Ovary (tissue), 7 donors: ENCODE measurements at regions not wholly inside any gene's neighbourhood (a gene's known extent, or its start where the extent isn't known, plus 50 kb on each side); places are given as distances from the start of the nearest gene placed in this dataset.

Source experiments
- DNase-seq, 5 donors: peaks; one replicate each; pipeline ENCODE4 v3.0.0-alpha.2; 2019 to 2020
- H3K27ac ChIP-seq, 2 donors: fragments of 200-600 bp; one replicate each; pipeline versions ENCODE4 v1.5.1 to v1.8.0; 2019 to 2022
- H3K27me3 ChIP-seq: fragments of 200-600 bp; one replicate; pipeline ENCODE4 v1.8.0; 2022
- H3K36me3 ChIP-seq: fragments of 200-600 bp; sonication (generic); one replicate; pipeline ENCODE4 v1.5.1; 2019
- H3K4me1 ChIP-seq: one replicate; pipeline ENCODE4 v1.8.1; 2013; ENCODE audit warnings: mild to moderate bottlenecking, moderate library complexity; ENCODE audit not compliant: insufficient read depth
- H3K4me3 ChIP-seq: fragments of 200-600 bp; sonication (generic); one replicate; pipeline ENCODE4 v1.5.1; 2017
- H3K9me3 ChIP-seq, 2 donors: fragments of 200-600 bp in 1 of 2; sonication (generic) in 1 of 2; one replicate each; pipeline versions ENCODE4 v1.5.1 to v1.8.1; 2013 to 2019; ENCODE audit warnings: mild to moderate bottlenecking in 1 of 2, moderate library complexity in 1 of 2
- EP300 ChIP-seq: sonication (generic); formaldehyde crosslinking; IDR thresholded peaks from one replicate; pipeline ENCODE4 v1.6.1; 2017; ENCODE audit warnings: antibody characterized with exemption
- POLR2A ChIP-seq: fragments of 450-650 bp; IDR thresholded peaks from one replicate; pipeline ENCODE4 v1.6.1; 2017; ENCODE audit warnings: antibody characterized with exemption, mild to moderate bottlenecking, moderate library complexity
- WGBS, 3 donors: extraction: QIAGEN DNeasy Blood & Tissue Kit in 1 of 3; methylation state at CpG; one replicate each; pipeline versions ENCODE4 v1.1.5 to v1.1.7; 2013 to 2017; 5-methylcytosine and 5-hydroxymethylcytosine counted together
- intact Hi-C, 4 donors: fragments of 100-400 bp; cut with DNase I; formaldehyde crosslinking; loops; one replicate each; pipeline versions ENCODE4 v1.11.0 to v1.15.1; 2022 to 2023
- TF ChIP-seq, protein P1 (sequence below), 3 donors: fragments of 450-650 bp in 2 of 3; fragments of 200-600 bp in 1 of 3; IDR thresholded peaks; one replicate each; pipeline versions ENCODE4 v1.5.1 to v1.8.0; 2016 to 2022; ENCODE audit warnings: antibody characterized with exemption in 3 of 3, mild to moderate bottlenecking in 1 of 3
- donor health status: DM: no; HTN: no; CAD: no; lungs with moderate emphysema.
- donor health status: DM: no; HTN: no; CAD: no.
- donor health status: Bipolar disorder and iron deficiency.
- donor health status: DM: no; HTN: no; CAD: no.
- donor health status: DM: yes; HTN: yes; CAD: no.

DNA sequence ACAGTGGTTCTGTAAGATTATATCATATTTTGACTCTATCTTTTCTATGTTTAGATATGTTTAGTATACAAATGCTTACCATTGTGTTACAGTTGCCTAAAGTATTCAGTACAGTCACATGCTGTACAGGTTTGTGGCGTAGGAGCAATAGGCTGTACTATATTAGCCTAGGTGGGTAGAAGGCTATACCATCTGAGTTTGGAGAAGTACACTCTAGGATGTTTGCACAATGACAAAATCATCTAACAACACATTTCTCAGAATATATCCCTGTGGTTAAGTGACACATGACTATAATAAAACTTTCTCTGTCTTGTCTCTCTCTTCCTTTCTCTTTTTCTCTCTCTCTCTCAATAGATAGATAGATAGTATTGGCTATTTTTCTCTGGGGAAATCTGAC lies 1053.1 kb downstream of the STIM2 start:
- DNase-seq: no peak
- TF ChIP-seq POLR2A: no peak
- TF ChIP-seq, protein P1, sequence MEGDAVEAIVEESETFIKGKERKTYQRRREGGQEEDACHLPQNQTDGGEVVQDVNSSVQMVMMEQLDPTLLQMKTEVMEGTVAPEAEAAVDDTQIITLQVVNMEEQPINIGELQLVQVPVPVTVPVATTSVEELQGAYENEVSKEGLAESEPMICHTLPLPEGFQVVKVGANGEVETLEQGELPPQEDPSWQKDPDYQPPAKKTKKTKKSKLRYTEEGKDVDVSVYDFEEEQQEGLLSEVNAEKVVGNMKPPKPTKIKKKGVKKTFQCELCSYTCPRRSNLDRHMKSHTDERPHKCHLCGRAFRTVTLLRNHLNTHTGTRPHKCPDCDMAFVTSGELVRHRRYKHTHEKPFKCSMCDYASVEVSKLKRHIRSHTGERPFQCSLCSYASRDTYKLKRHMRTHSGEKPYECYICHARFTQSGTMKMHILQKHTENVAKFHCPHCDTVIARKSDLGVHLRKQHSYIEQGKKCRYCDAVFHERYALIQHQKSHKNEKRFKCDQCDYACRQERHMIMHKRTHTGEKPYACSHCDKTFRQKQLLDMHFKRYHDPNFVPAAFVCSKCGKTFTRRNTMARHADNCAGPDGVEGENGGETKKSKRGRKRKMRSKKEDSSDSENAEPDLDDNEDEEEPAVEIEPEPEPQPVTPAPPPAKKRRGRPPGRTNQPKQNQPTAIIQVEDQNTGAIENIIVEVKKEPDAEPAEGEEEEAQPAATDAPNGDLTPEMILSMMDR (IDR thresholded peaks at IDR 0.05): no peak
- TF ChIP-seq EP300: no peak
- Histone ChIP-seq H3K36me3 (no peaks in the 10 kb centered on the region), H3K27me3 (no peaks in the 10 kb centered on the region), H3K4me3 (no peak overlapping the region), H3K9me3 (no peaks in the 10 kb centered on the region), H3K4me1 (no peaks in the 10 kb centered on the region), H3K27ac (no peak overlapping the region)
- 89 to 100% (median 91%) methylated on average over 1 of the region's 1 CpG for WGBS, 3 donors
- intact Hi-C loops: no loop called here

DNA sequence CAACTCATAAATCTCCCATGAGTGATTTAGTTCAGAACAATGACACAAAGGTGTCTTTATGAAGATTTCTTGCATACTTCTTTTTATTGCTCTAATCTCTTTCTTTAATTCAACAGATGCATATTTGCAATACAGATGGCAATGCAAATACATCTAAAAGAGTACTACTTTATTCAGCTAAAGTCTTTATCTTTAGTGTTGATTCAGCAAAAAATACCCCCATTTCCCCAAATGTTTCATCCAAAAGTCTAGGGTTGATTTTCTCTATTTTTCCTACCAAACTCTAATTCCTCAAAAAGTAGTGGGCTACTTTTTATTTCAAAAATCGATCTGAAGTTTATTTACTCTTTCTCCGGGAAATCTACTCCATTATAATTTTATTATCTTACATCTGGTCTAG lies 1055.2 kb downstream of the STIM2 start:
- 61 to 89% (median 70%) methylated on average over 2 of the region's 2 CpGs for WGBS, 3 donors
- TF ChIP-seq POLR2A (no peak), EP300 (no peak)
- TF ChIP-seq, protein P1 (IDR thresholded peaks at IDR 0.05): no peak
- no peaks in the 10 kb centered on the region for H3K4me1 ChIP-seq
- H3K36me3 ChIP-seq: no peaks in the 10 kb centered on the region
- H3K27ac ChIP-seq: no peak overlapping the region
- no peaks in the 10 kb centered on the region for H3K9me3 ChIP-seq
- no peak for DNase-seq
- no peaks in the 10 kb centered on the region for H3K27me3 ChIP-seq
- intact Hi-C loops: no loop called here
- H3K4me3 ChIP-seq: no peak overlapping the region

DNA sequence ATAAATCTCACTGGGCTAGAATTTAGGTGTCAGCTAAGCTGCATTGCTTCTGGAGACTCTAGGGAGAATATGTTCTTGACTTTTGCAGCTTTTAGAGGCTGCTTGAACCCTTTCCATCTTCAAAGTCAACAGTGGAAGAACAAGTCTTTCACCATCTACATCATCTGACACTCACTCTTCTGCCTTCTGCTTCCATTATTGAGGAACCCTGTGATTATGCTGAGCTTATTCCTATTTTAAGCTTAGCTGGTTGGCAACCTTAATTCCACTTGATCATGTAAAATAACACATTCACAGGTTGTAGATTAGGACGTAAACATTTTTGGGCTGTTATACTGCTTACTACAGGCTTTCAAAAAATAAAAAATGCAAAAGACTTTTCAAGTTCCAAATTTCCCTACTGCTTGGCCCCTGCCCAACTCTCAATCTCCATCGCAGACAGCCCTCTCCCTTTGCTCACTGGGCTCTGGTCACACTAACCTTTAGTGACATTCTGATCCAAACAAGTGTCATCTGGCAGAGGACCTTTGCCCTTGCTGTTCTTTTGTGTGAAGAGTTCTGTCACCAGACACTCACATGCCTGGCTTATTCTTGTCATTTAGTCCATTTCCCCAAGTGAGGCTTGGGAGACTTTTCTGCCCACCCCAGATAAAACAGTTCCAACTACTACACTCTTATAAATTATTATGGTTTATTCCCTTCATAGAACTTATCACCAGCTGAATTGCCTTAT lies 1056.0 kb downstream of the STIM2 start:
- Histone ChIP-seq H3K36me3 (no peaks in the 10 kb centered on the region), H3K9me3 (no peaks in the 10 kb centered on the region), H3K27me3 (no peaks in the 10 kb centered on the region), H3K27ac (no peak overlapping the region), H3K4me3 (no peak overlapping the region), H3K4me1 (no peaks in the 10 kb centered on the region)
- WGBS, 3 donors: 25 to 31% (median 29%) methylated on average over 2 of the region's 2 CpGs
- intact Hi-C loops: no loop called here
- DNase-seq: peak in 1 of 5 donors; percentile 21
- no peak for TF ChIP-seq POLR2A
- TF ChIP-seq, protein P1 (IDR thresholded peaks at IDR 0.05): no peak
- TF ChIP-seq EP300: no peak

DNA sequence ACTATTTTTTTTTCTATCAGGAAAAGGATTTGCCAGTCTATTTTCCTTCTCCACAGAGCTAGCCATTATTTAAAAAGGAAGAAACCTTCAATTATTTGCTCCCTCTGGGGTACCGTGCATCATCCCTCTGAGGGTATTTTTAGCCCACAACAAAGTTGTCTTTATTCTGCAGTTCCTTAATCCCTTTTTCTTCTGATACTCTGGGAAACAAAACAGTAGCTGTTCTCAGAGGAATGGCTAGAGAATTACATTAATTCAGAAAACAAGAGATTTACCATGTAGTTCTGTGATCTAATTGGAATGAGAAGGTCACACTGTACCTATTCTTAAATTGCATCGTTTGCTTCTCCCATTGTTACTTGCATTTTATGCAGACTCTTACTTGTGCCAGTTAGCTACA lies 1056.7 kb downstream of the STIM2 start:
- intact Hi-C loops: no loop called here
- no peak overlapping the region for H3K4me3 ChIP-seq
- no peaks in the 10 kb centered on the region for H3K36me3 ChIP-seq
- H3K27ac ChIP-seq: no peak overlapping the region
- DNase-seq: no peak
- no peaks in the 10 kb centered on the region for H3K9me3 ChIP-seq
- no peaks in the 10 kb centered on the region for H3K27me3 ChIP-seq
- H3K4me1 ChIP-seq: no peaks in the 10 kb centered on the region
- 49 to 66% (median 57%) methylated on average over 2 of the region's 2 CpGs for WGBS, 3 donors
- TF ChIP-seq POLR2A (no peak), EP300 (no peak)
- TF ChIP-seq, protein P1 (IDR thresholded peaks at IDR 0.05): no peak
